HEK293 (cell line): ENCODE measurements at regions not wholly inside any gene's neighbourhood (a gene's known extent, or its start where the extent isn't known, plus 50 kb on each side); places are given as distances from the start of the nearest gene placed in this dataset.

Experiments used
- CTCF ChIA-PET: fragments of 350-600 bp; formaldehyde crosslinking; extraction: SDS; loops from one replicate; lab custom pipeline; 2021; ENCODE audit warnings: antibody characterized with exemption; lab: Yijun Ruan, JAX
- POLR2A ChIA-PET: fragments of 300-600 bp; formaldehyde crosslinking; extraction: SDS; loops from one replicate; lab custom pipeline; 2020; ENCODE audit warnings: antibody characterized with exemption, inconsistent platforms; lab: Yijun Ruan, JAX
- H3K27ac ChIP-seq: fragments of 200-500 bp; sonication (Bioruptor generic); 2 replicates; pipeline ENCODE4 v1.5.1; 2014; ENCODE audit warnings: low read depth, low read length, control low read depth, inconsistent platforms; ENCODE audit errors: extremely low read depth
- H3K36me3 ChIP-seq, 2 experiments: fragments of 200-500 bp in 1 of 2; sonication (Bioruptor generic) in 1 of 2; 1 replicate in 1 of 2; 2 replicates in 1 of 2; pipeline ENCODE4 v1.5.1; 2014 to 2017; ENCODE audit warnings: inconsistent platforms in 2 of 2, low read length in 2 of 2; ENCODE audit not compliant: control insufficient read depth in 2 of 2, insufficient read depth in 1 of 2
- H3K4me1 ChIP-seq: fragments of 200-500 bp; sonication (Bioruptor generic); 2 replicates; pipeline ENCODE4 v1.5.1; 2014; ENCODE audit warnings: mild to moderate bottlenecking, low read length, inconsistent platforms; ENCODE audit not compliant: control insufficient read depth, insufficient read depth
- H3K4me3 ChIP-seq: 2 replicates; pipeline ENCODE4 v1.5.1; 2011; ENCODE audit warnings: low read depth, mild to moderate bottlenecking, control low read depth, low read length, moderate library complexity
- H3K9me3 ChIP-seq: fragments of 200-500 bp; sonication (Bioruptor generic); 2 replicates; pipeline ENCODE4 v1.5.1; 2014; ENCODE audit warnings: low read depth, low read length, inconsistent platforms; ENCODE audit not compliant: control insufficient read depth, insufficient read depth
- GLI4 ChIP-seq: fragments of 450-650 bp; formaldehyde crosslinking; IDR thresholded peaks from 2 replicates; pipeline ENCODE4 v1.5.1; 2016; ENCODE audit warnings: missing biosample characterization, missing genetic modification characterization
- HOXA7 ChIP-seq: sonication (generic); formaldehyde crosslinking; IDR thresholded peaks from 2 replicates; pipeline ENCODE4 v1.8.1; 2022; ENCODE audit warnings: missing genetic modification reagents, borderline replicate concordance
- IKZF3 ChIP-seq: fragments of 450-650 bp; IDR thresholded peaks from 2 replicates; pipeline ENCODE4 v1.5.0; 2018; ENCODE audit warnings: missing biosample characterization, mild to moderate bottlenecking, missing genetic modification characterization, moderate library complexity
- INSM2 ChIP-seq: fragments of 450-650 bp; formaldehyde crosslinking; IDR thresholded peaks from 2 replicates; pipeline ENCODE4 v1.5.1; 2016; ENCODE audit warnings: missing biosample characterization, missing genetic modification characterization
- KLF17 ChIP-seq: fragments of 450-650 bp; formaldehyde crosslinking; IDR thresholded peaks from 2 replicates; pipeline ENCODE4 v1.5.1; 2016; ENCODE audit warnings: missing biosample characterization, missing genetic modification characterization
- MEIS1 ChIP-seq: sonication (generic); formaldehyde crosslinking; IDR thresholded peaks from 2 replicates; pipeline ENCODE4 v1.8.1; 2022; ENCODE audit warnings: missing genetic modification reagents, mild to moderate bottlenecking, borderline replicate concordance
- MYNN ChIP-seq: fragments of 450-650 bp; formaldehyde crosslinking; IDR thresholded peaks from 2 replicates; pipeline ENCODE4 v1.5.1; 2016; ENCODE audit warnings: missing biosample characterization, missing genetic modification characterization, borderline replicate concordance
- PBX3 ChIP-seq: sonication (generic); formaldehyde crosslinking; IDR thresholded peaks from 2 replicates; pipeline ENCODE4 v1.8.1; 2022; ENCODE audit warnings: mild to moderate bottlenecking, moderate library complexity, missing genetic modification reagents
- SCRT1 ChIP-seq: fragments of 450-650 bp; formaldehyde crosslinking; IDR thresholded peaks from 2 replicates; pipeline ENCODE4 v1.5.1; 2016; ENCODE audit warnings: missing biosample characterization, missing genetic modification characterization, borderline replicate concordance
- SP7 ChIP-seq: fragments of 450-650 bp; formaldehyde crosslinking; IDR thresholded peaks from 2 replicates; pipeline ENCODE4 v1.5.1; 2016; ENCODE audit warnings: missing biosample characterization, missing genetic modification characterization
- ZBTB17 ChIP-seq: fragments of 450-650 bp; formaldehyde crosslinking; IDR thresholded peaks from 2 replicates; pipeline ENCODE4 v1.5.1; 2016; ENCODE audit warnings: missing biosample characterization, missing genetic modification characterization
- ZFP69B ChIP-seq: fragments of 450-650 bp; formaldehyde crosslinking; IDR thresholded peaks from 2 replicates; pipeline ENCODE4 v1.5.1; 2016; ENCODE audit warnings: missing biosample characterization, missing genetic modification characterization
- ZNF140 ChIP-seq: fragments of 450-650 bp; formaldehyde crosslinking; IDR thresholded peaks from 2 replicates; pipeline ENCODE4 v1.5.1; 2016; ENCODE audit warnings: missing biosample characterization, missing genetic modification characterization
- ZNF169 ChIP-seq: fragments of 450-650 bp; formaldehyde crosslinking; IDR thresholded peaks from 2 replicates; pipeline ENCODE4 v1.5.1; 2016; ENCODE audit warnings: missing biosample characterization, missing genetic modification characterization
- ZNF23 ChIP-seq: fragments of 450-650 bp; formaldehyde crosslinking; IDR thresholded peaks from 2 replicates; pipeline ENCODE4 v1.5.1; 2016; ENCODE audit warnings: missing biosample characterization, missing genetic modification characterization, borderline replicate concordance
- ZNF555 ChIP-seq: fragments of 450-650 bp; formaldehyde crosslinking; conservative IDR thresholded peaks from 2 replicates; pipeline ENCODE4 v1.5.1; 2017; ENCODE audit warnings: missing biosample characterization, mild to moderate bottlenecking, missing genetic modification characterization, inconsistent platforms
- ZNF600 ChIP-seq: fragments of 450-650 bp; formaldehyde crosslinking; IDR thresholded peaks from 2 replicates; pipeline ENCODE4 v1.5.1; 2016; ENCODE audit warnings: missing biosample characterization, missing genetic modification characterization
- ZNF791 ChIP-seq: fragments of 450-650 bp; formaldehyde crosslinking; IDR thresholded peaks from 2 replicates; pipeline ENCODE4 v1.5.1; 2016; ENCODE audit warnings: missing biosample characterization, missing genetic modification characterization

- ChIA-PET CTCF (interaction anchor here (0.7 kb wide), 1 partner anchor 18 kb away, joined by 3 read pairs; no protein-coding TSS in a partner anchor), POLR2A (no interaction called here)
- H3K4me3 ChIP-seq, result no peak overlapping the region
- no peaks in the 10 kb centered on the region for H3K9me3 ChIP-seq
- no peak overlapping the region for H3K27ac ChIP-seq
- no peaks in the 10 kb centered on the region for H3K36me3 ChIP-seq
- no peaks in the 10 kb centered on the region for H3K4me1 ChIP-seq
- TF ChIP-seq MEIS1 (no peak), IKZF3 (tag by site-specific recombination) (no peak)
These were observed 323.5 kb upstream of the PDE3A start for GRCh38 chr12:20044846-20045245.

GRCh38 chr12:20047901-20048300, 320.4 kb upstream of the PDE3A start:
- TF ChIP-seq INSM2 (tag by site-specific recombination) (no peak), ZNF23 (no peak)
- ChIA-PET CTCF (no interaction called here), POLR2A (no interaction called here)
- no peak overlapping the region for H3K4me3 ChIP-seq
- H3K36me3 ChIP-seq, result no peaks in the 10 kb centered on the region
- no peaks in the 10 kb centered on the region for H3K9me3 ChIP-seq
- H3K27ac ChIP-seq, result no peak overlapping the region
- H3K4me1 ChIP-seq, result no peaks in the 10 kb centered on the region

- no peaks in the 10 kb centered on the region for H3K4me1 ChIP-seq
These were observed 318.1 kb upstream of the PDE3A start for GRCh38 chr12:20050221-20050620.

More at GRCh38 chr12:20050221-20050620, 318.1 kb upstream of the PDE3A start:
- H3K4me3 ChIP-seq, result no peak overlapping the region
- no peaks in the 10 kb centered on the region for H3K36me3 ChIP-seq
- no peak overlapping the region for H3K27ac ChIP-seq
- H3K9me3 ChIP-seq, result no peaks in the 10 kb centered on the region
- POLR2A ChIA-PET, result no interaction called here
- TF ChIP-seq ZNF600 (tag by site-specific recombination) (no peak), ZNF169 (tag by site-specific recombination) (no peak), PBX3 (CRISPR knock-in tag) (no peak), GLI4 (tag by site-specific recombination) (no peak), ZNF140 (tag by site-specific recombination) (no peak), ZNF555 (no peak), ZFP69B (tag by site-specific recombination) (no peak), SCRT1 (tag by site-specific recombination) (no peak), ZNF791 (tag by site-specific recombination) (no peak), ZBTB17 (tag by site-specific recombination) (no peak), HOXA7 (CRISPR knock-in tag) (no peak), INSM2 (tag by site-specific recombination) (no peak), SP7 (tag by site-specific recombination) (no peak), KLF17 (tag by site-specific recombination) (no peak), MYNN (tag by site-specific recombination) (no peak)
- CTCF ChIA-PET, result interaction anchor here (0.5 kb wide), 1 partner anchor 868 kb away, joined by 3 read pairs; no protein-coding TSS in a partner anchor
